HCT116 (cell line): ENCODE measurements at regions not wholly inside any gene's neighbourhood (a gene's known extent, or its start where the extent isn't known, plus 50 kb on each side); places are given as distances from the start of the nearest gene placed in this dataset.

ENCODE experiments used
- ATAC-seq: fragments of 200-7000 bp; cut with Tn5 transposase; 2 replicates; pipeline ENCODE4 v1.9.1; 2020; ENCODE audit warnings: mild to moderate bottlenecking, moderate library complexity
- BruUV-seq: library from RNA; stranded (reverse); fragments of 400-500 nt; replicated peaks from 2 replicates; lab custom pipeline; 2021; lab: Mats Ljungman, UMichigan
- CTCF ChIA-PET: fragments of 300-600 bp; sonication (Branson Sonifier 250); formaldehyde crosslinking; loops from one replicate; lab custom pipeline; 2021; ENCODE audit warnings: antibody characterized with exemption; lab: Charles Lee
- POLR2A ChIA-PET: fragments of 300-600, 350-600 bp; sonication (Branson Sonifier 250); formaldehyde crosslinking; loops from one replicate; lab custom pipeline; 2021; ENCODE audit warnings: antibody characterized with exemption; lab: Charles Lee
- RAD21 ChIA-PET, 2 experiments: fragments of 300-600 bp; sonication (Branson Sonifier 250); formaldehyde crosslinking; loops; one replicate each; lab custom pipeline; 2023; ENCODE audit warnings: low total read pairs in 2 of 2; ENCODE audit not compliant: uncharacterized antibody in 2 of 2, unreplicated experiment in 2 of 2, low non-redundant PET in 1 of 2; lab: Charles Lee
- DNase-seq: peaks from one replicate; pipeline ENCODE4 v3.0.0-alpha.2; 2010; ENCODE audit warnings: low read depth, low spot score
- H2AFZ ChIP-seq: fragments of 200-600 bp; shearing (Covaris generic), sonication (generic); 2 replicates; pipeline ENCODE4 v1.6.1; 2017; ENCODE audit warnings: low read depth, mixed run types, mixed read lengths, antibody characterized with exemption, low read length; ENCODE audit not compliant: poor library complexity, severe bottlenecking
- H3K27ac ChIP-seq: 2 replicates; pipeline ENCODE4 v1.5.1; 2012; ENCODE audit warnings: low read depth, low read length
- H3K27me3 ChIP-seq: fragments of 200-600 bp; sonication (generic); 2 replicates; pipeline ENCODE4 v1.6.1; 2016; ENCODE audit warnings: mixed run types, low read length, mixed read lengths; ENCODE audit not compliant: insufficient read depth
- H3K36me3 ChIP-seq, 2 experiments: fragments of 200-500 bp in 1 of 2; fragments of 200-600 bp in 1 of 2; sonication (Bioruptor generic) in 1 of 2; sonication (generic) in 1 of 2; 2 replicates each; pipeline versions ENCODE4 v1.5.1 to v1.6.1; 2014 to 2016; ENCODE audit warnings: low read length in 2 of 2, inconsistent platforms in 1 of 2, mixed read lengths in 1 of 2, mixed run types in 1 of 2; ENCODE audit not compliant: insufficient read depth in 2 of 2, control insufficient read depth in 1 of 2
- H3K4me1 ChIP-seq, 2 experiments: fragments of 200-600 bp in 1 of 2; sonication (generic) in 1 of 2; 2 replicates each; pipeline versions ENCODE4 v1.5.1 to v1.6.1; 2012 to 2017; ENCODE audit warnings: low read length in 2 of 2, inconsistent platforms in 1 of 2, mild to moderate bottlenecking in 1 of 2, mixed read lengths in 1 of 2, mixed run types in 1 of 2, moderate library complexity in 1 of 2; ENCODE audit not compliant: insufficient read depth in 2 of 2, control insufficient read depth in 1 of 2
- H3K4me2 ChIP-seq: fragments of 200-600 bp; sonication (generic); 2 replicates; pipeline ENCODE4 v1.6.1; 2017; ENCODE audit warnings: mixed run types, low read length, mixed read lengths
- H3K4me3 ChIP-seq, 2 experiments: fragments of 200-600 bp in 1 of 2; sonication (generic) in 1 of 2; replicated peaks in 1 of 2; 2 replicates each; pipeline ENCODE4 v1.5.1; 2011 to 2016; ENCODE audit warnings: low read length in 2 of 2, control low read depth in 1 of 2, low read depth in 1 of 2, mild to moderate bottlenecking in 1 of 2, mixed read lengths in 1 of 2, mixed run types in 1 of 2
- H3K79me2 ChIP-seq: fragments of 200-600 bp; sonication (generic); 2 replicates; pipeline ENCODE4 v1.6.1; 2017; ENCODE audit warnings: mild to moderate bottlenecking, mixed run types, low read length, moderate library complexity, mixed read lengths; ENCODE audit not compliant: insufficient read depth
- H3K9ac ChIP-seq: fragments of 200-600 bp; sonication (generic); 2 replicates; pipeline ENCODE4 v1.6.1; 2016; ENCODE audit warnings: low read length, mixed read lengths
- H3K9me2 ChIP-seq: fragments of 200-600 bp; sonication (generic), shearing (Covaris generic); 2 replicates; pipeline ENCODE4 v1.6.1; 2017; ENCODE audit warnings: mixed run types, mild to moderate bottlenecking, moderate library complexity; ENCODE audit not compliant: insufficient read depth
- H3K9me3 ChIP-seq, 2 experiments: fragments of 200-500 bp in 1 of 2; fragments of 200-600 bp in 1 of 2; sonication (Bioruptor generic) in 1 of 2; sonication (generic) in 1 of 2; 2 replicates each; pipeline ENCODE4 v1.6.1; 2014 to 2017; ENCODE audit warnings: low read length in 2 of 2, mixed read lengths in 2 of 2, inconsistent platforms in 1 of 2, low read depth in 1 of 2, mild to moderate bottlenecking in 1 of 2, mixed run types in 1 of 2, moderate library complexity in 1 of 2; ENCODE audit not compliant: control insufficient read depth in 1 of 2, insufficient read depth in 1 of 2
- H4K20me1 ChIP-seq: fragments of 200-600 bp; sonication (generic), shearing (Covaris generic); 2 replicates; pipeline ENCODE4 v1.6.1; 2017; ENCODE audit warnings: mixed run types, mild to moderate bottlenecking, moderate library complexity; ENCODE audit not compliant: insufficient read depth
- CBX3 ChIP-seq: IDR thresholded peaks from 2 replicates; pipeline ENCODE4 v1.6.1; 2012; ENCODE audit warnings: low read depth
- CEBPB ChIP-seq: IDR thresholded peaks from 2 replicates; pipeline ENCODE4 v1.6.1; 2012; ENCODE audit warnings: low read depth
- EGR1 ChIP-seq: IDR thresholded peaks from 2 replicates; pipeline ENCODE4 v1.6.1; 2012; ENCODE audit warnings: low read depth
- ELF1 ChIP-seq: IDR thresholded peaks from 2 replicates; pipeline ENCODE4 v1.6.1; 2012; ENCODE audit warnings: low read depth, borderline replicate concordance
- EZH2 ChIP-seq: fragments of 200-600 bp; sonication (generic); IDR thresholded peaks from 2 replicates; pipeline ENCODE4 v1.6.1; 2017; ENCODE audit warnings: antibody characterized with exemption, mixed run types
- EZH2phosphoT487 ChIP-seq: fragments of 200-600 bp; IDR thresholded peaks from 2 replicates; pipeline ENCODE4 v1.6.1; 2018; ENCODE audit warnings: antibody characterized with exemption, borderline replicate concordance
- FOSL1 ChIP-seq: IDR thresholded peaks from 2 replicates; pipeline ENCODE4 v1.6.1; 2012; ENCODE audit warnings: low read depth
- POLR2A ChIP-seq: IDR thresholded peaks from 2 replicates; pipeline ENCODE4 v1.7.0; 2011; ENCODE audit warnings: borderline replicate concordance; ENCODE audit not compliant: insufficient read depth, insufficient read length; ENCODE audit errors: extremely low read depth
- RAD21 ChIP-seq: IDR thresholded peaks from 2 replicates; pipeline ENCODE4 v1.6.1; 2012; ENCODE audit warnings: low read depth, mild to moderate bottlenecking
- SIN3A ChIP-seq: IDR thresholded peaks from 2 replicates; pipeline ENCODE4 v1.6.1; 2012; ENCODE audit warnings: low read depth
- SP1 ChIP-seq: IDR thresholded peaks from 2 replicates; pipeline ENCODE4 v1.6.1; 2012; ENCODE audit warnings: low read depth
- TCF7L2 ChIP-seq: IDR thresholded peaks from 2 replicates; pipeline ENCODE4 v1.7.0; 2011; ENCODE audit warnings: borderline replicate concordance, inconsistent platforms; ENCODE audit not compliant: insufficient read depth, insufficient read length; ENCODE audit errors: extremely low read depth
- YY1 ChIP-seq: IDR thresholded peaks from 2 replicates; pipeline ENCODE4 v1.6.1; 2011; ENCODE audit warnings: low read length, low read depth, moderate library complexity, mild to moderate bottlenecking; ENCODE audit not compliant: insufficient replicate concordance; ENCODE audit errors: extremely low read depth
- ZFX ChIP-seq: fragments of 450-650 bp; IDR thresholded peaks from 2 replicates; pipeline ENCODE4 v1.6.1; 2017
- ZNF274 ChIP-seq: fragments of 200-500 bp; sonication (Bioruptor generic); IDR thresholded peaks from 2 replicates; pipeline ENCODE4 v1.6.1; 2014; ENCODE audit warnings: mild to moderate bottlenecking, low read depth, low read length, inconsistent platforms
- intact Hi-C: fragments of 100-400 bp; cut with micrococcal nuclease; formaldehyde crosslinking; loops from 2 replicates; pipeline ENCODE4 v1.10.0; 2022
- TF ChIP-seq, protein P1 (sequence below): IDR thresholded peaks from 2 replicates; pipeline ENCODE4 v1.6.1; 2012
- TF ChIP-seq, protein P2 (sequence below): IDR thresholded peaks from 2 replicates; pipeline ENCODE4 v1.6.1; 2012; ENCODE audit warnings: low read depth

DNA sequence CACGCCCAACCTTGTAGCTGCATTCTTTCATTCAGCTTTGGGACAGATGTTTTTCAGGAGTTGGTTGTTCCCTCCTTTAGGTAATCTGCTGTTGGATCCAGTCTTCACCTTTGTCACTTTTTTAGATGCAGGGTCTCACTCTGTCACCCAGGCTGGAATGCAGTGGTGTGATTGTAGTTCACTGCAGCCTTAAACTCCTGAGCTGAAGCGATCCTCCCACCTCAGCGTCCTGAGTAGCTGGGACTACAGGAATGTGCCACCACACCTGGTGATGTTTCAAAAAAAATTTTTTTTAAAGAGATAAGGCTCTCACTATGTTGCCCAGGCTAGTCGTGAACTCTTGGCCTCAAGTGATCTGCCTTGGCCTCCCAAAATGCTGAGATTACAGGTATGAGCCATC, 164.3 kb downstream of the KTN1 start:
- Histone ChIP-seq H3K4me3 (no peak overlapping the region), H2AFZ (no peak overlapping the region), H3K9me2 (no peaks in the 10 kb centered on the region), H3K27ac (no peak overlapping the region), H3K36me3 (no peaks in the 10 kb centered on the region), H3K4me2 (no peak overlapping the region), H3K9me3 (no peaks in the 10 kb centered on the region), H3K9ac (no peak overlapping the region), H4K20me1 (no peaks in the 10 kb centered on the region), H3K27me3 (no peaks in the 10 kb centered on the region), H3K79me2 (no peaks in the 10 kb centered on the region), H3K4me1 (peaks cover 11 to 12% of the 10 kb centered on the region in 2 experiments; a peak in 2 of 4 replicates)
- intact Hi-C loops, result no loop called here
- DNase-seq (no peak), ATAC-seq (no peak)
- CTCF ChIA-PET, result no interaction called here
- no peak for TF ChIP-seq EZH2
- no peak for TF ChIP-seq FOSL1
- TF ChIP-seq ZFX, result no peak
- no peak for TF ChIP-seq YY1
- TF ChIP-seq SP1, result no peak
- TF ChIP-seq ZNF274, result no peak
- no peak for TF ChIP-seq EGR1
- TF ChIP-seq ELF1, result no peak
- no peak for TF ChIP-seq TCF7L2
- TF ChIP-seq RAD21, result no peak
- RAD21 ChIA-PET, result no interaction called here
- BruUV-seq, result no TSS peak
- POLR2A ChIA-PET, result no interaction called here

DNA sequence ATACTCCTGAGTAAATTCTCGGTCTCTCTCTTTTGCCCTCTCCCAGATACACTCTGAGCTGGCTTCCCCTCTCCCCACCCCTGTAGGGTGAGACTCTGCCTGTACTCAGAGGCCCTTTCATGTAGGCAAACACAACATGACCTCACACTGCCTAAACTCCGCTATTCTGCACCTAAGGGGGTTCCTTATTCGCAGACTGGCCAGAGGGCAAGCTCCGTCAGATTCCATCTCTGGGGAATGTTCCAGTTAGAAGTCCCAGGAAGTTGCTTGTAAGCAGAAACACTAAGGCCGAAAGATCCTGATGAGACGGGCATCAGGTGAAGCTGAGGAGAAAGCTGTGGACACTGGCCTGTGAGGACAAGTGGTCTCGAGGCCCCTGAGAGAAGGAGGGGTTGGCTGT, 165.9 kb downstream of the KTN1 start:
- no peaks in the 10 kb centered on the region for H3K79me2 ChIP-seq
- POLR2A ChIA-PET, result no interaction called here
- DNase-seq (no peak), ATAC-seq (no peak)
- no peak overlapping the region for H3K4me2 ChIP-seq
- H3K9ac ChIP-seq, result no peak overlapping the region
- H3K4me3 ChIP-seq, result no peak overlapping the region
- no peaks in the 10 kb centered on the region for H3K9me3 ChIP-seq
- H3K27ac ChIP-seq, result no peak overlapping the region
- H3K36me3 ChIP-seq, result no peaks in the 10 kb centered on the region
- CTCF ChIA-PET, result no interaction called here
- no peaks in the 10 kb centered on the region for H3K9me2 ChIP-seq
- no peaks in the 10 kb centered on the region for H4K20me1 ChIP-seq
- BruUV-seq, result no TSS peak
- no peaks in the 10 kb centered on the region for H3K27me3 ChIP-seq
- intact Hi-C loops, result no loop called here
- H3K4me1 ChIP-seq, result peaks cover 9 to 15% of the 10 kb centered on the region in 2 experiments; a peak in 2 of 4 replicates
- RAD21 ChIA-PET, result no interaction called here
- H2AFZ ChIP-seq, result no peak overlapping the region
- TF ChIP-seq TCF7L2, result no peak
- TF ChIP-seq FOSL1, result no peak
- TF ChIP-seq, protein P1, sequence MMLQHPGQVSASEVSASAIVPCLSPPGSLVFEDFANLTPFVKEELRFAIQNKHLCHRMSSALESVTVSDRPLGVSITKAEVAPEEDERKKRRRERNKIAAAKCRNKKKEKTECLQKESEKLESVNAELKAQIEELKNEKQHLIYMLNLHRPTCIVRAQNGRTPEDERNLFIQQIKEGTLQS, result no peak
- no peak for TF ChIP-seq EZH2
- no peak for TF ChIP-seq ZNF274
- TF ChIP-seq CBX3, result no peak
- TF ChIP-seq POLR2A, result no peak
- no peak for TF ChIP-seq CEBPB
- no peak for TF ChIP-seq EZH2phosphoT487
- TF ChIP-seq, protein P2, sequence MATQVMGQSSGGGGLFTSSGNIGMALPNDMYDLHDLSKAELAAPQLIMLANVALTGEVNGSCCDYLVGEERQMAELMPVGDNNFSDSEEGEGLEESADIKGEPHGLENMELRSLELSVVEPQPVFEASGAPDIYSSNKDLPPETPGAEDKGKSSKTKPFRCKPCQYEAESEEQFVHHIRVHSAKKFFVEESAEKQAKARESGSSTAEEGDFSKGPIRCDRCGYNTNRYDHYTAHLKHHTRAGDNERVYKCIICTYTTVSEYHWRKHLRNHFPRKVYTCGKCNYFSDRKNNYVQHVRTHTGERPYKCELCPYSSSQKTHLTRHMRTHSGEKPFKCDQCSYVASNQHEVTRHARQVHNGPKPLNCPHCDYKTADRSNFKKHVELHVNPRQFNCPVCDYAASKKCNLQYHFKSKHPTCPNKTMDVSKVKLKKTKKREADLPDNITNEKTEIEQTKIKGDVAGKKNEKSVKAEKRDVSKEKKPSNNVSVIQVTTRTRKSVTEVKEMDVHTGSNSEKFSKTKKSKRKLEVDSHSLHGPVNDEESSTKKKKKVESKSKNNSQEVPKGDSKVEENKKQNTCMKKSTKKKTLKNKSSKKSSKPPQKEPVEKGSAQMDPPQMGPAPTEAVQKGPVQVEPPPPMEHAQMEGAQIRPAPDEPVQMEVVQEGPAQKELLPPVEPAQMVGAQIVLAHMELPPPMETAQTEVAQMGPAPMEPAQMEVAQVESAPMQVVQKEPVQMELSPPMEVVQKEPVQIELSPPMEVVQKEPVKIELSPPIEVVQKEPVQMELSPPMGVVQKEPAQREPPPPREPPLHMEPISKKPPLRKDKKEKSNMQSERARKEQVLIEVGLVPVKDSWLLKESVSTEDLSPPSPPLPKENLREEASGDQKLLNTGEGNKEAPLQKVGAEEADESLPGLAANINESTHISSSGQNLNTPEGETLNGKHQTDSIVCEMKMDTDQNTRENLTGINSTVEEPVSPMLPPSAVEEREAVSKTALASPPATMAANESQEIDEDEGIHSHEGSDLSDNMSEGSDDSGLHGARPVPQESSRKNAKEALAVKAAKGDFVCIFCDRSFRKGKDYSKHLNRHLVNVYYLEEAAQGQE, result no peak
- TF ChIP-seq SIN3A, result no peak
